ENCODE measurements at regions not wholly inside any gene's neighbourhood (a gene's known extent, or its start where the extent isn't known, plus 50 kb on each side); places are given as distances from the start of the nearest gene placed in this dataset.

- WGBS, 4 donors: 80 to 87% (median 83%) methylated on average over 14 of the region's 14 CpGs
- TF ChIP-seq CTCF (IDR thresholded peaks at IDR 0.05) (no peak), POLR2A (IDR thresholded peaks at IDR 0.05) (no peak)
- no peak for DNase-seq
Measured at GRCh38 chr12:125229878-125230530, 164.8 kb downstream of the AACS start.

DNA sequence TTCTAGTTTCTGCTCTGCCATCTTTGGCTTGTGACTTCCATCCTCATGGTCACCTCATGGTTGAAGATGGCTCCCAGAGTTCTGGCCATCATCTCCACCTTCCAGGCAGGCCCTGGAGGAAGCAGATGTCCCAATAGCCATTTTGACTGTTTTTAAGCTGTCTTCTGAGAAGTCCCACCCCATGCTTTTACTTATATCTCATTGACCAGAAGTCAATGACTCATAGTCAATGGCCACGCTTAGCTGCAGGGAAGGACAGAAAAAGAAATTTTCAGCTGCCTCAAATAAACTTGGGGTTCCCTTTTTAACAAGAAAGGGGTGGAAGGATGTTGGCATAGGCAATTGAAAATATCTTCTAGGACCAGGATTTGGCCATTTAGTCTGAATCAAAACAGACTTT is 168.1 kb downstream of the AACS start:
- intact Hi-C loops (cut with DNase I): no loop called here
- Histone ChIP-seq H3K27me3 (no peaks in the 10 kb centered on the region), H3K27ac (no peak overlapping the region), H3K4me1 (replicated peaks in 1 of 2) (no peaks in the 10 kb centered on the region), H3K4me3 (no peak overlapping the region), H3K36me3 (replicated peaks in 1 of 2) (no peaks in the 10 kb centered on the region), H3K9me3 (replicated peaks in 1 of 3) (no peaks in the 10 kb centered on the region)
- DNase-seq: no peak
- WGBS, 4 donors: 77 to 93% (median 90%) methylated on average over 1 of the region's 1 CpG
- TF ChIP-seq POLR2A (IDR thresholded peaks at IDR 0.05) (no peak), CTCF (IDR thresholded peaks at IDR 0.05) (no peak)

More at GRCh38 chr12:125229878-125230530, 164.8 kb downstream of the AACS start:
- Histone ChIP-seq H3K36me3 (replicated peaks in 1 of 2) (no peaks in the 10 kb centered on the region), H3K27ac (no peak overlapping the region), H3K9me3 (replicated peaks in 1 of 3) (no peaks in the 10 kb centered on the region), H3K4me1 (replicated peaks in 1 of 2) (no peaks in the 10 kb centered on the region), H3K27me3 (no peaks in the 10 kb centered on the region), H3K4me3 (no peak overlapping the region)
- intact Hi-C loops (cut with DNase I): no loop called here

DNA sequence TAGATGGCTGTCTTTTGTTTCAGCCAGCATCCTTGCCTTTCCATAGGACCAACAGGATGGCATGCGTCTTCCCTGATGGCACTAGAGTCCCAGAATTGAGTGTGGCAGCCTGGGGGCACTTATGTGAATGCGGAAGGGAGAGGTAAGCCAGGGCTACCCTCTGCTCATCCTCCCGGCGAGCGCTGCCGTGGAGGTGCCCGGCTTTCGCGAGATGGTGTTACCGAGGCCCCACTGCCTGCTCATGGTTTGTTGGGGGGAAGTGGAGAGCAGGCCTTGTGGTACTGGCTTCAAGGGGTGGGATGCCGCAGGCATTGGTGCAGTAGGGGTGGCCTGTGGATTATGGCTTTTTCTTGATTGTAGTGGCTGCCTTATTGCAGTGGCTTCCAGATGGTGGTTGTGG is 174.3 kb downstream of the AACS start:
- WGBS, 4 donors: 92 to 97% (median 94%) methylated on average over 11 of the region's 11 CpGs
- H3K4me3 ChIP-seq: no peak overlapping the region
- H3K4me1 ChIP-seq (replicated peaks in 1 of 2): no peaks in the 10 kb centered on the region
- intact Hi-C loops (cut with DNase I): no loop called here
- no peaks in the 10 kb centered on the region for H3K36me3 ChIP-seq (replicated peaks in 1 of 2)
- peaks cover 5% of the 10 kb centered on the region for H3K27me3 ChIP-seq
- H3K27ac ChIP-seq: no peak overlapping the region
- no peak for DNase-seq
- TF ChIP-seq POLR2A (IDR thresholded peaks at IDR 0.05): no peak
- no peak for TF ChIP-seq CTCF (IDR thresholded peaks at IDR 0.05)
- no peaks in the 10 kb centered on the region for H3K9me3 ChIP-seq (replicated peaks in 1 of 3)

DNA sequence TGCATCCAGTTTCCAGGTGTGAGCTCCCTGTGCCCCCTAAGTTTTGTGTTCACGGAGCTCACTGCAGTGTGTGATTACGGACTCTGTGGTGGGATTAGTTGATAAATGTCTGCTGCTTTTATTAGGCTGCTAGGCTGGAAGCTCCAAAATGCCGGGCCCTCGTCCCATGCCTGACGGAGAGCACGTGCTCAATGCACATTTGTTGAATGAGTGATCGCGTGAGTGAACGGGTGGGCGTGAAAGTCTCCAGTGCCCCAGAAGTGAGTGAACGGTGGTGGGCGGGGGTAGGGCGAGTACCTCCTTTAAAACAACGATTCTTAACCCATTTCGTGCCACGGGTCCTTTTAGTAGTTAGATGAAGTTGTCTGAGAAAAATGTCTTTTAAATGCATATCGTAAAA is 175.5 kb downstream of the AACS start:
- 46 to 63% (median 51%) methylated on average over 16 to 17 of the region's 17 CpGs for WGBS, 4 donors
- H3K27me3 ChIP-seq: peaks cover 12% of the 10 kb centered on the region
- no peak for TF ChIP-seq POLR2A (IDR thresholded peaks at IDR 0.05)
- TF ChIP-seq CTCF (IDR thresholded peaks at IDR 0.05): no peak

More for the DNA sequence above, 175.5 kb downstream of the AACS start:
- DNase-seq: no peak
- Histone ChIP-seq H3K4me1 (replicated peaks in 1 of 2) (no peaks in the 10 kb centered on the region), H3K9me3 (replicated peaks in 1 of 3) (no peaks in the 10 kb centered on the region), H3K27ac (no peak overlapping the region), H3K36me3 (replicated peaks in 1 of 2) (no peaks in the 10 kb centered on the region), H3K4me3 (no peak overlapping the region)
- intact Hi-C loops (cut with DNase I): no loop called here

All from adrenal gland (tissue), 9 donors.